NB4 (cell line): ENCODE measurements at regions not wholly inside any gene's neighbourhood (a gene's known extent, or its start where the extent isn't known, plus 50 kb on each side); places are given as distances from the start of the nearest gene placed in this dataset.

Experiments
- DNase-seq: peaks from one replicate; pipeline ENCODE4 v3.0.0; 2010; ENCODE audit warnings: low read depth
- H3K4me3 ChIP-seq: one replicate; pipeline ENCODE4 v1.5.1; 2011; ENCODE audit warnings: mild to moderate bottlenecking, low read depth, low read length, moderate library complexity
- CTCF ChIP-seq: IDR thresholded peaks from one replicate; pipeline ENCODE4 v1.5.1; 2012; ENCODE audit warnings: low read depth, low read length
- MAX ChIP-seq: IDR thresholded peaks from 2 replicates; pipeline ENCODE4 v1.6.1; 2011; ENCODE audit warnings: low read depth, low read length
- MYC ChIP-seq: IDR thresholded peaks from 2 replicates; pipeline ENCODE4 v1.6.1; 2011; ENCODE audit warnings: low read depth, low read length
- POLR2A ChIP-seq: IDR thresholded peaks from 2 replicates; pipeline ENCODE4 v1.6.1; 2011; ENCODE audit warnings: mild to moderate bottlenecking; ENCODE audit not compliant: insufficient read length; ENCODE audit errors: extremely low read depth

- DNase-seq: no peak
- H3K4me3 ChIP-seq: no peak overlapping the region
- TF ChIP-seq CTCF (no peak), POLR2A (no peak), MAX (no peak), MYC (no peak)
These were observed 61.7 kb upstream of the RAB11FIP2 start for GRCh38 chr10:118108194-118109026.

GRCh38 chr10:118107541-118107940 is 60.8 kb upstream of the RAB11FIP2 start:
- DNase-seq: no peak
- no peak overlapping the region for H3K4me3 ChIP-seq
- no peak for TF ChIP-seq MYC
- no peak for TF ChIP-seq CTCF
- TF ChIP-seq POLR2A: no peak
- no peak for TF ChIP-seq MAX

GRCh38 chr10:118107040-118107439 is 60.3 kb upstream of the RAB11FIP2 start:
- TF ChIP-seq CTCF: no peak
- no peak for TF ChIP-seq MYC
- no peak for TF ChIP-seq MAX
- TF ChIP-seq POLR2A: no peak
- DNase-seq: no peak
- H3K4me3 ChIP-seq: no peak overlapping the region

GRCh38 chr10:118106426-118106825 is 59.7 kb upstream of the RAB11FIP2 start:
- H3K4me3 ChIP-seq: no peak overlapping the region
- peak; percentile 51 for DNase-seq
- TF ChIP-seq CTCF (peak; percentile 35), MYC (no peak)

- no peak for DNase-seq
These were observed 55.4 kb upstream of the RAB11FIP2 start for GRCh38 chr10:118102121-118102520.

More at GRCh38 chr10:118102121-118102520, 55.4 kb upstream of the RAB11FIP2 start:
- no peak overlapping the region for H3K4me3 ChIP-seq
- TF ChIP-seq MAX (no peak), POLR2A (no peak), MYC (no peak), CTCF (no peak)
